Smooth muscle cell (in vitro differentiated cells): ENCODE measurements at regions not wholly inside any gene's neighbourhood (a gene's known extent, or its start where the extent isn't known, plus 50 kb on each side); places are given as distances from the start of the nearest gene placed in this dataset.

Experiments used
- DNase-seq: peaks from one replicate; lab custom pipeline; 2025; ENCODE audit not compliant: unreplicated experiment; lab: John Stamatoyannopoulos, UW
- H2AFZ ChIP-seq: fragments of 200-600 bp; sonication (generic); 2 replicates; pipeline ENCODE4 v1.6.0; 2016; ENCODE audit warnings: antibody characterized with exemption, low read depth, mild to moderate bottlenecking
- H3F3A ChIP-seq: fragments of 200-600 bp; sonication (generic); 2 replicates; pipeline ENCODE4 v1.6.0; 2017; ENCODE audit warnings: antibody characterized with exemption, low read depth
- H3K27ac ChIP-seq: fragments of 200-600 bp; sonication (generic); 2 replicates; pipeline ENCODE4 v1.5.1; 2016; ENCODE audit warnings: low read depth, mild to moderate bottlenecking
- H3K27me3 ChIP-seq: fragments of 200-600 bp; sonication (generic); 2 replicates; pipeline ENCODE4 v1.6.1; 2016; ENCODE audit warnings: low read depth, mild to moderate bottlenecking
- H3K36me3 ChIP-seq: fragments of 200-600 bp; sonication (generic); 2 replicates; pipeline ENCODE4 v1.5.1; 2016; ENCODE audit warnings: low read depth
- H3K4me1 ChIP-seq: fragments of 200-600 bp; sonication (generic); 2 replicates; pipeline ENCODE4 v1.5.1; 2016; ENCODE audit warnings: low read depth
- H3K4me2 ChIP-seq: fragments of 200-600 bp; sonication (generic); 2 replicates; pipeline ENCODE4 v1.6.0; 2016; ENCODE audit warnings: mild to moderate bottlenecking
- H3K4me3 ChIP-seq: fragments of 200-600 bp; sonication (generic); 2 replicates; pipeline ENCODE4 v1.5.1; 2016; ENCODE audit warnings: mild to moderate bottlenecking
- H3K79me2 ChIP-seq: fragments of 200-600 bp; sonication (generic); 2 replicates; pipeline ENCODE4 v1.6.0; 2016; ENCODE audit warnings: low read depth, mild to moderate bottlenecking
- H3K9ac ChIP-seq: fragments of 200-600 bp; sonication (generic); 2 replicates; pipeline ENCODE4 v1.6.0; 2016; ENCODE audit warnings: low read depth
- H3K9me3 ChIP-seq: fragments of 200-600 bp; sonication (generic); replicated peaks from 2 replicates; pipeline ENCODE4 v1.5.1; 2016; ENCODE audit warnings: low read depth
- H4K20me1 ChIP-seq: fragments of 200-600 bp; sonication (generic); 2 replicates; pipeline ENCODE4 v1.6.0; 2016; ENCODE audit warnings: low read depth
- CTCF ChIP-seq: fragments of 200-600 bp; sonication (generic); IDR thresholded peaks from 2 replicates; pipeline ENCODE4 v1.5.1; 2017; ENCODE audit warnings: borderline replicate concordance, mild to moderate bottlenecking, antibody characterized with exemption; ENCODE audit not compliant: insufficient read depth, poor library complexity, severe bottlenecking
- WGBS: methylation state at CpG from one replicate; pipeline ENCODE4 v1.1.7; 2016; ENCODE audit warnings: low lambda C conversion rate; 5-methylcytosine and 5-hydroxymethylcytosine counted together

DNA sequence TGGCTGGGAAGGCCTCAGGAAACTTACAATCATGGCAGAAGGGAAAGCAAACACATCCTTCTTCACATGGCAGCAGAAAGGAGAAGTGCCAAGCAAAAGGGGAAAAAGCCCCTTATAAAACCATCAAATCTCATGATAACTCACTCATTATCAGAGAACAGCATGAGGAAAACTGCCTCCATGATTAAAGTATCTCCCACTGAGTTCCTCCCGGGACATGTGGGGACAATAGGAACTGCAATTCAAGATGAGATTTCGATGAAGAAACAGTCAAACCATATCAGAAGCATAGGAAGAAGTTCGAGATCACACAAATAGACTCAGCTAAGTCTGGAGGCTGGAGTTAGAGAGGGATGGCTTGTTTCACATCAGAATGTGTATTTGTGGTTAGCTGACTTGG is 869.4 kb upstream of the PHF14 start:
- TF ChIP-seq CTCF = no peak
- H4K20me1 ChIP-seq = no peaks in the 10 kb centered on the region

GRCh38 chr7:10106609-10107008 is 867.1 kb upstream of the PHF14 start:
- no peaks in the 10 kb centered on the region for H3K36me3 ChIP-seq
- no peak overlapping the region for H2AFZ ChIP-seq
- no peaks in the 10 kb centered on the region for H3K4me1 ChIP-seq
- DNase-seq = no peak
- no peaks in the 10 kb centered on the region for H3F3A ChIP-seq
- H3K4me3 ChIP-seq = no peak overlapping the region
- no peak for TF ChIP-seq CTCF
- no peaks in the 10 kb centered on the region for H3K9me3 ChIP-seq
- no peaks in the 10 kb centered on the region for H4K20me1 ChIP-seq
- no peak overlapping the region for H3K9ac ChIP-seq
- H3K27ac ChIP-seq = no peak overlapping the region
- no peaks in the 10 kb centered on the region for H3K27me3 ChIP-seq
- H3K4me2 ChIP-seq = no peak overlapping the region
- no peaks in the 10 kb centered on the region for H3K79me2 ChIP-seq
- 60% methylated on average over 1 of the region's 1 CpG for WGBS

More for the DNA sequence above, 869.4 kb upstream of the PHF14 start:
- Histone ChIP-seq H3K9ac (no peak overlapping the region), H3K27ac (no peak overlapping the region), H3K4me3 (no peak overlapping the region), H3K27me3 (no peaks in the 10 kb centered on the region), H2AFZ (no peak overlapping the region), H3K4me1 (no peaks in the 10 kb centered on the region), H3K9me3 (no peaks in the 10 kb centered on the region), H3K4me2 (no peak overlapping the region), H3F3A (no peaks in the 10 kb centered on the region), H3K36me3 (no peaks in the 10 kb centered on the region), H3K79me2 (no peaks in the 10 kb centered on the region)
- DNase-seq = no peak
- WGBS = 86% methylated on average over 3 of the region's 3 CpGs

GRCh38 chr7:10116511-10116910 is 857.2 kb upstream of the PHF14 start:
- Histone ChIP-seq H3F3A (no peaks in the 10 kb centered on the region), H3K79me2 (no peaks in the 10 kb centered on the region), H3K4me1 (peaks cover 6% of the 10 kb centered on the region), H3K4me2 (no peak overlapping the region), H3K36me3 (no peaks in the 10 kb centered on the region), H4K20me1 (no peaks in the 10 kb centered on the region), H3K27me3 (no peaks in the 10 kb centered on the region), H3K27ac (no peak overlapping the region), H2AFZ (no peak overlapping the region), H3K4me3 (no peak overlapping the region), H3K9ac (no peak overlapping the region), H3K9me3 (no peaks in the 10 kb centered on the region)
- no peak for DNase-seq
- WGBS = 95% methylated on average over 6 of the region's 6 CpGs
- TF ChIP-seq CTCF = no peak

DNA sequence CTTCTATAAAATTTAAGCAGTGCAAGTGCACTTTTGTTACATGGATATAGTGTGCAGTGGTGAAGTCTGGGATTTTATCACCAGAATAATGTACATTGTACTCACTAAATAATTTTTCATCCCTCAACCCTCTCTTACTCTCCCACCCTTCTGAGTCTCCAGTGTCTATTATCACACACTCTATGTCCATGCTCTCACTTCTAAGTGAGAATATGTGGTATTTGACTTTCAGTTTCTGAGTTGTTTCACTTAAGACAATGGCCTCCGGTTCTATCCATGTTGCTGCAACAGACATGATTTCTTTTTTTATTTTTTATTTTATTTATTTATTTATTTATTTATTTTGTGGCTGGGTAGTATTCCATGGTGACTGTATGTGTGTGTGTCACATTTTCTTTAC is 855.9 kb upstream of the PHF14 start:
- Histone ChIP-seq H3K27ac (no peak overlapping the region), H3K79me2 (no peaks in the 10 kb centered on the region), H4K20me1 (no peaks in the 10 kb centered on the region), H3K4me1 (peaks cover 19% of the 10 kb centered on the region), H3K27me3 (no peaks in the 10 kb centered on the region), H3F3A (peaks cover 4% of the 10 kb centered on the region), H3K36me3 (no peaks in the 10 kb centered on the region), H3K9ac (no peak overlapping the region), H3K4me2 (no peak overlapping the region), H3K4me3 (no peak overlapping the region), H2AFZ (no peak overlapping the region), H3K9me3 (no peaks in the 10 kb centered on the region)
- WGBS = 88% methylated on average over 1 of the region's 1 CpG
- no peak for TF ChIP-seq CTCF
- no peak for DNase-seq
